ENCODE measurements at regions not wholly inside any gene's neighbourhood (a gene's known extent, or its start where the extent isn't known, plus 50 kb on each side); places are given as distances from the start of the nearest gene placed in this dataset.

DNA sequence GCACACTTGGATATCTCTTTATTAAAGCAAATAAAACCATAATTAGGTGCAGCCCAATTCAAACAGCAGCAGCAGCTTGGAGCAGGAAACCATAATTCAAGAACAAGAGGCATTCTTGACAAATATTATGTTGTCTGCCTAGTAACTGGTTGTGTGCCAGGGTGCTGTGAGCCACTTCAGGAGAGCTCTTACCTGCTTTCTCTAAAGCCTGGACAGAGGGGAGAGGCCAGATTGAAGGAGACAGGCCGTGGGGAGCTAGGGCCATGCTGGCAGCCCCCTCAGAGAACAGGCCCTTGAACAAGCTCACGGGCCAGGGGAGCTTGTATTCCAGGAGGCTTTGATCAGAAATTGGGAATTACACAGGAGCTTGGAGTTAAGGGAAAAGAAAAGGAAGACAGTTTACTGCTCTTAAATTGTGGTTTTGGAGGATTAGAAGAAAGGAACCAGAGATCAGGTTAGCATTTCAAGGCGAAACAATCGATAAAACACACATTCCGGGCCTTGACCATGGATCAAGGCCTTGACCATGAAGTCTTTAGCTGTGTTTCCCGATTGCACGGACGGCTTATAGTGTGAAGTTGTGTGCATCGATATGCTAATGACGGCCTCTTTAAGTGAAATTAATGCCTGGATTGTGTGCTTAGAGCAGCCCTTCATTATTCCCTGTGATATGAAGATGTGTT, 69.8 kb upstream of the NKX2-2 start:
- FAIRE-seq (no peak), DNase-seq (ENCODE audit: insufficient read length, low spot score) (no peak)

DNA sequence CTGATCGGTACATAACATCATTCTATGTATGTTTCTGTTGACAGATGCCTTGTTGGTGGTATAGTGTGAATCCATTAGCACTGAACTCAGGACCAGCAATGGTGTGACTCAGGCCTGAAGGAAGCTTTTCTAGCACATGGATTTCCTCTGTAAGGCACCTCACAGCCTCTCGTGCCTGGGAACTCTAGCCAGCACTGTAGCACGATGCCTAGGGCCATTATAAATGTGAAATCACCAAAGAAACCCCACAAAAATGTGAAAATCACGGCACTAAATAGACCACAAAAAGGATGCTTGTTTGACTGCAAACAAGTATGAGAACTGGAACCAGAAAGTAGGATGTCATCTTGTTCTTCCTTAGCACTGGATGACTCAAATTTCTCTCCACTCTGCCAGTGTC, 63.7 kb upstream of the NKX2-2 start:
- FAIRE-seq = no peak
- no peak for DNase-seq (ENCODE audit: insufficient read length, low spot score)

DNA sequence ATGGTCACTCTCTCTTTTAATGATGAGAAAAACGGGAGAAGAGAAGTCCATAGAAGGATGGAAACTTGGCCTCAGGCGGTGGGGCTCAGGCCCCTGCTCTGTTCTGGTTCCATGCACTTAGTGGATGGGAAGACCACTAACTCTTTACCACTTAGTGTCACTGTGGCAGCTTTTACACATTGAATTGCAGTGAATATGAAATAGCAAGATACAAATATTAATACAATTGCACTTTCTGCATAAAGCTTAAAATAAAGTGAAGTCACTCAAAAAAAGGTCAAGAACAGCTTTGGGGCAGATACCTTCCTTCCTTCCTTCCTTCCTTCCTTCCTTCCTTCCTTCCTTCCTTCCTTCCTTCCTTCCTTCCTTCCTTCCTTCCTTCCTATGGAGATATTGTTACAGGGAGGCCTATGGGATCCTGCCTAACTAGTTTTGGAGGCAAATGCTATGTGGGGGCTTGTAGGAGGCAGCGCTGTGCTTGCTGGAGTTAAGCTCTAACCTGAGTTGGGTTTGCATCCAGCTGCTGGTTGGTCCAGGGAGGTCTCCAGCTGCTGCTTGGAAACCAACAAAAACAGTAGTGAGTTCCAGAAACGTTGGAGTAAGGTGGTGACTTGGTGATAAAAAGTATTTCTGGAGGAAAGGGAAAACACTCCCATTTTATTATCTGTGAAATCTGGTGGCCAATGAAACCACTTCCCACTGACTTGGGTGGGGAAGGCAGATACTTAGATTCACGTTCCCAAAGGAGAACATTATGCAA, 62.3 kb upstream of the NKX2-2 start:
- DNase-seq (ENCODE audit: insufficient read length, low spot score) = no peak
- FAIRE-seq = no peak

DNA sequence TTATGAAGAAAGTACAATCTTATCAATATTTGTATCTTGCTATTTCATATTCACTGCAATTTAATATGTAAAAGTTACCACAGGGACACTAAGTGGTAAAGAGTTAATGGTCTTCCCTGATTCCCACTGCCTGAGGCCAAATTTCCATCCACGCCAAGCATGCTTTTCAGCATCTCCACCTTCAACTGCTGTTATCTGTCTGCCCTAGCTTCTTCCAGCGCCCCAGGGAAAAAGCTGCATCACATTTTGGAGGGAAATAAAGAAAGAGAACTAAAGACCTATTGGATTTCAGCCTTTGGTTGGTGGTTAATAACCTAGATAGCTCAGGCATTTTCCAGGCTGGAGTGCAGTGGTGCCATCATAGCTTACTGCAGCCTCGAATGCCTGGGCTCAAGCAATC, 61.3 kb upstream of the NKX2-2 start:
- no peak for FAIRE-seq
- DNase-seq (ENCODE audit: insufficient read length, low spot score) = no peak

DNA sequence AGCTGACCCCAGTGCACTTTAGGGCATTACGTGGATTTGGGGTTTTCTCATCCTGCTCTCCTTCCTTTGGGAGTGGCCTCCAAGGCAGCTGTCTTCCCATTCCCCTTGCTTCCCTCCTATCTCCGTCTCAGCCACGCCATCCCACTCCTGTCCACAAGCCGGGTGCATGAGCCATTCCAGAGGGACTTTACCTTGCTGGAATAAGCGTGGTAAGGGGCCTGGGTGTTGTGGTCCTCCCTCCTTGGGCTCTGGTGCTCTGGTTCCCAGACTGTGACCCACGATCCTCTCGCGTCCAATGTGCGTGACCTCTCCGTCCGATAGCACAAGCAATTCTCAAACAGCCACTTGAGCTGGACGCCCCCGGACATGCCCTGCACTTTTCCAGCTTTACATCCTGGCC, 60.6 kb upstream of the NKX2-2 start:
- no peak for DNase-seq (ENCODE audit: insufficient read length, low spot score)
- FAIRE-seq = no peak

DNA sequence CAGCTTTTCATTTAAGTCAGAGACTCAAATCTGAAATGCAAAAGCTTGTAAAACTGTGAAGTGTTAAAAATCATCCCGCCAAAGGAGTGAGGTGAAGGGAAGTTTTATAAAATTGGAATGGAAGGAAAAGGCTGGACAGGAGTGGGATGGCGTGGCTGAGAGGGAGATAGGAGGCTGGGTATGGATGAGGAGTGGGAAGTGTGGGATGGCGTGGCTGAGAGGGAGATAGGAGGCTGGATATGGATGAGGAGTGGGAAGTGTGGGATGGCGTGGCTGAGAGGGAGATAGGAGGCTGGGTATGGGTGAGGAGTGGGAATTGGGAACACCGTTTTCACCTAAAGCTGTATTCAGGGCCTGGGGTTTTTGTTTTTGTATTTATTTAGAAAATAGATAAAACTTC, 59.4 kb upstream of the NKX2-2 start:
- no peak for DNase-seq (ENCODE audit: insufficient read length, low spot score)
- FAIRE-seq = no peak

DNA sequence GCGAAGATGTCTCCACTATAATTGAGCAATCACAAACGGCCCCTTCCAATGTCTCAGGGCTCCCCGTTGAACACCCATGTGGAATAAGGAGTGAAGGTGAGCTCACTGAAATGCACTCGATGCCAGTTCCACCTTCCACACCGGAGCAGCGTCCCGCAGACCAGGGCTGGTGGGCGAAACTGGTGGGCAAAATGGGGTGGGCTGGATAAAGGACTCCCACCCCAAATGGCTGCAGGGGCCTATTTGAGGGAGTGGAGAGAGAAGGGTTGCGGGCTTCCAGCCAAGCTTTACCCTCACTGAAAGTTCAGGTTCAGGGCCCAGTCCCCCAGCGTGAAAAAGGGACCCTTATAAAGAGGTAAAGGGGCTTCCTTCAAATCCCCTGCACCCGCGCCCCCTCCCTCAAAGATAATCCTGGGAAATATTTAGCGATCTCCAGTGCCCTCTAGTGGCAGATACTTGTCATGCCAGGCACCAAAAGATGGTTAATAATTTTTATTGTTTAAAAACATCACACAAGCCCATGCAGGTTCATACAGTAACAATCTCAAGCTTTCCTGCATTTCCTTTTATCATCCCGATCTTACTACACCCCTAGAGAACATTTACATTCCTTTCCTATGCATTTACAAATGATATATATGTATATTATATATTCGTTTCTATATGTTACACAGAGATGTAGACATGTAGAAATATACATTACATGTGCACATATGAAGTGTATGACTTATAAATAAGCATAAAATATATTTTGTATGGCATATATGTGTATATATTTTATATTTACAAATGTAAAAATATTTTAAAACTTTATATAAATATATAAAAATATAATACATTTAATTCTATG, 58.2 kb upstream of the NKX2-2 start:
- FAIRE-seq (no peak), DNase-seq (ENCODE audit: insufficient read length, low spot score) (peak; percentile 11)

DNA sequence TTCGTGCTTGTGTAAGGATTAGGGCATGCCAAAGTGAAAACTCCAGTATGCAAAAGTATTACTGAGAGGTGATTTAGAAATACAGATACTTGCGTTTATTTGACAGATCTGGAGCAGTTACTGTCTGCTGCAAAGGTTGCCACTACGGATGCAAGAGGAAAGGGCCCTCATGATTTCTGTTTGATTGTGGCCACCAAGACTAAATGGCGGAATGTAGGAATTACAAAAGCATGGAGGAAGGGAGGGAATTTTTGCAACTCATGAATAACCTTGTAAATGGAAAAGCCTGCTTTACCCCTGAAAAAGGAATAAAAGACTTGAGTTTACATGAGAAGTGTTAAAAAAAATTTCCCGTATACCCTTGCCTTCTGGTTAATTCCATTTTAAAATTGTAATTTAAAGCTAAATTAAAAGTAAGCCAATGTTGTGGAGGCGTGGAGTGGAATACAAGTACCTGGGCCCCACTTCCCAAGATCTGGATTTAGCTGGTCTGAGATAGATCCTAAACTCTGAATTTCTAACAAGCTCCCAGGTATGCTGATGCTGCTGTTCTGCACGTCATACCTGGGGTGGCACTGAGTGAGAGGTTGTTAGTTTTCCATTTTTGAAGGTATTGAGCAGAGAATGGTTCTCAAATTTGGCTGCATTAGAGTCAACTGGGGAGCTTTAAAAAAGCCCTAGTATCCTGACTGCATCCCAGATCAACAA, 56.6 kb upstream of the NKX2-2 start:
- DNase-seq (ENCODE audit: insufficient read length, low spot score) (no peak), FAIRE-seq (no peak)

DNA sequence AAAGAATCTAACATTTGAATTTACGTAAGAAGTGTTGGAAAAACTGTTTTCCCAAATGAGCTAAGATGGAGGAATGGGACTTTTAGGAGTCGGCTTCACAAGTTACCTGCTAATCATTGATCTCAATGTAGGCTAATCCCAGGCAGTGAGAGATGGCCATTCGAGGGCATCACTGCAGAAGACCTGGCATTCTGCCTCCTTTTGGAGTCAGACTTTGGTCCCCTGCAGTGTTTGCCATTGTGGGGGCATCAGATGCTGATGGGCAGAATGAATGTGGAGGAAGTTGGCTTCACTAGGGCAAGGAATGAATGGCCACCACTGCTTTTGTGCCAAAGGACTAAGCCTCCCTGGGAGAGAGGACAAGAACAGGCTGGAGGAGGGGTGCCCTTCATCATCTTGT, 55.7 kb upstream of the NKX2-2 start:
- FAIRE-seq = no peak
- DNase-seq (ENCODE audit: insufficient read length, low spot score) = no peak

DNA sequence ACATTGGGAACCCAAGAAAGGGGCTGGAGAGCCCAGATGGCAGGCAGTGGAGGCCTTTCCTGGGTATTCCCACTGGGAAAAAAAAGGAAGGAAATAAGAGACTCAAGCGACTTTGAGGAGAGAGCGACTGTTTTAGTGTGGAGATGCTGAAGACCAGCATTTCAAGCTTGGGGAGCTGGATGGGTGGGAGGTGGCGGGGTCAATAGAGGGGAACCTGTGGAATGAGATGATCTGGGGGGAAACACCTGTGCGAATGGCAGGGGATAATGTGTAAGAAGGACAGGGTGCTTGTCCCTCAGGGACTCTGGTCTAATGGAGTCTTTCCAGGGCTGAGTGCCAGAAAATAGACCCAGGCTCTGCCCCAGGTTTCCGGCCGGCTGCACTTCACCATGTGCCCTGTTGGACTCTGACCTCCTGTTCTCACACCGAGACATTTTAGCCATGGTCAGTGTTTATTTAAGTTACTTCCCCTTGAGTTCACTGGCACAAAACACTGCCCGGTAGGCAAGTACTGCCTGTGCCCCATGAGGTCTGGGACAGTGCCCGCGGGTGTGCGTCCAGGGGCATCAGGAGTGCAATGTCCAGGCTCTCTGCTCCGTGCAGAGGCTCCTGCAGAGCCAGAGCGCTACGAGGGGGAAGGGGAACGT, 50.4 kb upstream of the NKX2-2 start:
- FAIRE-seq (no peak), DNase-seq (ENCODE audit: insufficient read length, low spot score) (no peak)

All from HTR-8/SVneo (cell line).